GM10266 (cell line): ENCODE measurements at regions not wholly inside any gene's neighbourhood (a gene's known extent, or its start where the extent isn't known, plus 50 kb on each side); places are given as distances from the start of the nearest gene placed in this dataset.

Experiments used
- DNase-seq: peaks from one replicate; pipeline ENCODE4 v3.0.0; 2012; ENCODE audit errors: extremely low spot score
- TF ChIP-seq, protein P1 (sequence below): IDR thresholded peaks from 2 replicates; pipeline ENCODE4 v1.5.1; 2012; ENCODE audit warnings: mild to moderate bottlenecking, low read depth; ENCODE audit not compliant: control insufficient read depth, insufficient read depth; ENCODE audit errors: missing control alignments

DNA sequence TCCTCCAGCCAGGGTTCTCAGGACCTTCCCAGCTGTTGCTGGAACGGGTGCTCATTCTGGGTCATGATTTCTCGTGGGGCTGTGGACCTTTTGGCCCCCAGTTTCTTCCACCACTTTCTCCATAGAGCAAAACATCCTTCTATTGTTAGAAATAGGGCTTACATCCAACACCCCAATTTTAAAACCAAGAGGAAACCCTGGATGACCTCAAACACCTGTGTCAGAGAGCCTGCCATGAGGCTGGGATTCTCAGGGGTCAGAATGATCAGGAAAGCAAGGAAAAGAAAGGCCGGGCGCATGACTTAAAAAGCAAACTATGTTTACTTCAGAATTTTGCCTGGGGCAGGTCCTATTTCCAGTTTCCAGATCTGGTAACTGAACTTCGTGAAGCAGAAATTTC is 307.9 kb upstream of the MEIS1 start:
- TF ChIP-seq, protein P1, sequence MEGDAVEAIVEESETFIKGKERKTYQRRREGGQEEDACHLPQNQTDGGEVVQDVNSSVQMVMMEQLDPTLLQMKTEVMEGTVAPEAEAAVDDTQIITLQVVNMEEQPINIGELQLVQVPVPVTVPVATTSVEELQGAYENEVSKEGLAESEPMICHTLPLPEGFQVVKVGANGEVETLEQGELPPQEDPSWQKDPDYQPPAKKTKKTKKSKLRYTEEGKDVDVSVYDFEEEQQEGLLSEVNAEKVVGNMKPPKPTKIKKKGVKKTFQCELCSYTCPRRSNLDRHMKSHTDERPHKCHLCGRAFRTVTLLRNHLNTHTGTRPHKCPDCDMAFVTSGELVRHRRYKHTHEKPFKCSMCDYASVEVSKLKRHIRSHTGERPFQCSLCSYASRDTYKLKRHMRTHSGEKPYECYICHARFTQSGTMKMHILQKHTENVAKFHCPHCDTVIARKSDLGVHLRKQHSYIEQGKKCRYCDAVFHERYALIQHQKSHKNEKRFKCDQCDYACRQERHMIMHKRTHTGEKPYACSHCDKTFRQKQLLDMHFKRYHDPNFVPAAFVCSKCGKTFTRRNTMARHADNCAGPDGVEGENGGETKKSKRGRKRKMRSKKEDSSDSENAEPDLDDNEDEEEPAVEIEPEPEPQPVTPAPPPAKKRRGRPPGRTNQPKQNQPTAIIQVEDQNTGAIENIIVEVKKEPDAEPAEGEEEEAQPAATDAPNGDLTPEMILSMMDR, result no peak
- DNase-seq, result no peak

DNA sequence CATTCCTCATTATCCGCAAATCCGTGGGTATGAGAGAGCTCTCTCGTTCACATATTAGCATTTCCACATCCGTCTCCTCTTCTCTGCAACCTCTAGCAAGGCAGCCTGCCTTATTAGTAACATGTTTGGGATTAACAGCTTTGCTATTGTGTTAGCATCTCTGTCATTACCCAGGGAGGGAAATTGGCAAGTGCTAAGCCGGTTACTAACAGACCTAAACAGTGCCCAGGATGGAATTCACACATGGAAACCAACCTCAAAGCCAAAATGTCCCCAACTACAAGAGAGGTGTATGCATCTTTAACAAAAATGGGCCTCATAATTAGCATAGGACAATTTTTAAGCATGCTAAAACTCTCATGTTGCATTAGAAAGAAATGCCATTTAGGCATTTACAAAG is 309.0 kb upstream of the MEIS1 start:
- TF ChIP-seq, protein P1, result no peak
- no peak for DNase-seq

DNA sequence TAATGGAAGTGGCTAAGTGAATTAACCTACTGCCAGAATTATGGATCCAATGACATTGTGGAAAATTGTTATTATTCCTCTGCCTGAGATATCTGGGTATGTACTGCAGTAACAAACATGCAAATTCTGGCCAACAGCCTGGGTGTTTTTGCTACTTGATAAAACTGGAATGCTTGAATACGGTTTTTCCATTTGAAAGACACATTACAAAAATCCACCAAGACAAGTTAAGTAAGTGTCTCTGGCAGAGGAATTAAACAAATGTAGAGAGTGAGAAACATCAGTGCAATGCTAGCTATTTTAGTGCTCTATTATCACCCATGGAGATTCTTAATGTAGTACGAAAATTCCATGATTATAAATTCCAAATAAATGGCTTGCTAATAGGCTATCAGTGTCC is 312.4 kb upstream of the MEIS1 start:
- TF ChIP-seq, protein P1, result no peak
- DNase-seq, result no peak

DNA sequence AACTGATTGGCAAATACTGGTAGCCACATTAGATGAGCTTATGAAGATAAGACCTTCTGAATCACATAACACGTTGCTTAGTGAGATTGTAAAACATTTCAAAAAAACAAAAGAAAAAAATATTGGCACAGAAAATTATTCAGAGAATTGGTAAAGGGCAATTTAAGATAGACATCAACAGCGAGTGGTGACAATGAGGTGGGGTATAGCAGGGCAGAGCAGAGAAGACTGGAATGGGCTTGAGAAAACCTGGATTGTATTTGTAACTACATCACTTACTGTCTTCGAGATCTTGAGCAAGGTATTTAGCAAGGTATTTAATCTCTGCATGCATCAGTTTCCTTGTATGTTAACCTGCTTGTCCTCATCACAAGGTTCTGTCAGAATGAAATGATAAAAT is 313.0 kb upstream of the MEIS1 start:
- TF ChIP-seq, protein P1, result no peak

DNA sequence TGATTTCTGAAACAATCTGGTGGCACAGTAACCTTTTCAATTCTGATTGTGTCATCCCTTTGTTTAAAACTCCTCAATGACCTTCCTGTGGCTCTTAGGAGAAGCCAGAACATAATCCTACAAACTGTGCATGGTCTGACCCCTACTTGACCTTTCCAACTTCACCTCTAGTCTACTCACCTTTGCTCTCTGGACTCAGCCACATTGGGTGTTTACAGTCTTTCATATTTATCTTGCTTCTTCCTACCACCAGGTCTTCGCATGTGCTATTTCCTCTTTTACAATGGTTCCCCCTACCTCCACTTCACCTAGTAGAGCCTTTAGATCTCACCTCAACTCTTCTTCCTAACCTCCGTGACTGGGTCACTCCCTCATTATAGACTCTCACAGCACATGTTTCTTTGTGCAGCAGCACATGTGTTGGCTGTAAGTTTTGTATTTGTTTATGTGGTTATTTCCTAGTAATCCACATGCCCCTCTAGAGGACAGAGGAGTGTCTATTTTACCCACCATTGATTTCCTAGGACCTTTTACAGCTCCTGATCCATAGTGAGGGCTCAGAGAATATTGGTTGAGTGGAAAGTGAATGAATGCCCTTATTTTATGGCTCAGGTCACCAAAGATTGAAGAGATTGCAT is 320.8 kb upstream of the MEIS1 start:
- no peak for DNase-seq
- TF ChIP-seq, protein P1, result no peak

More for the DNA sequence above, 313.0 kb upstream of the MEIS1 start:
- no peak for DNase-seq

DNA sequence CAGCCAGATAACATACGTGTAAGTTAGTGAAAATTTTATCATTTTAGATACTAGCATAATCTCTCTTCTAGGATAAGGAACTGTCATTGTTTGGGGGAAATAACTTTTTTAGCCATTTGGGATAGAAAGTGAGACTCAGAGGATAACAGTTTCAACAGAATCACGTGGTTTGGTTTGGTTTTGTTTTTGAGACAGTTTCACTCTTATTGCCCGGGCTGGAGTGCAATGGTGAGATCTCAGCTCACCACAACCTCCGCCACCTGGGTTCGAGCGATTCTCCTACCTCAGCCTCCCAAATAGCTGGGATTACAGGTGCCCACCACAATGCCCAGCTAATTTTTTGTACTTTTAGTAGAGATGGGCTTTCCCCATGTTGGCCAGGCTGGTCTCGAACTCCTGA is 323.2 kb upstream of the MEIS1 start:
- DNase-seq, result no peak
- TF ChIP-seq, protein P1, result no peak

DNA sequence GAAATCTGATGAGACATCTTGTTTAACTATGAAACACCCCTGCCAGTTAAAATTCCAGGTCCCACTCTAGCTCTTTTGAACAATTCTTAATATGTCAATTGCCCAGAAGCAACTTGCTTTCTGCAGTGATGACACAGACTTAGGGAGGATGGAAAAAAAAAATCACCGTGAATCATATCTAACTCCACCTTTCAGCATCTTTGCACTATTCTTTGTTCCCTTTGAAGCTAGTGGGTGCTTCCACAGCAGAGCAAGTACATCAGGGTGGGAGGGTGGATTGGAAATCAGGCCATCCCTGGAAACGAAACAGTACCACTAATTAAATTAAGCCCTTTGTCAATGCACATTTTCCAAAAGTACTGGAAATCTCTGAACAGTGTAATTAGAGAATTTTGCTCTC is 324.3 kb upstream of the MEIS1 start:
- TF ChIP-seq, protein P1, result no peak
- DNase-seq, result no peak
